KBM-7 (cell line): ENCODE measurements at regions not wholly inside any gene's neighbourhood (a gene's known extent, or its start where the extent isn't known, plus 50 kb on each side); places are given as distances from the start of the nearest gene placed in this dataset.
A peak's percentile ranks its signal among the peaks of the same experiment; 100 is the strongest.

Experiments used
- DNase-seq: peaks from one replicate; pipeline ENCODE4 v3.0.0-alpha.2; 2015
- in situ Hi-C: fragments of 300-500 bp; cut with MboI; formaldehyde crosslinking; loops from 2 replicates; pipeline ENCODE4 v1.14.3; 2020; ENCODE audit warnings: low sequenced_read_pairs, low pct_unique_long_range_greater_than_20kb, mixed read lengths

DNA sequence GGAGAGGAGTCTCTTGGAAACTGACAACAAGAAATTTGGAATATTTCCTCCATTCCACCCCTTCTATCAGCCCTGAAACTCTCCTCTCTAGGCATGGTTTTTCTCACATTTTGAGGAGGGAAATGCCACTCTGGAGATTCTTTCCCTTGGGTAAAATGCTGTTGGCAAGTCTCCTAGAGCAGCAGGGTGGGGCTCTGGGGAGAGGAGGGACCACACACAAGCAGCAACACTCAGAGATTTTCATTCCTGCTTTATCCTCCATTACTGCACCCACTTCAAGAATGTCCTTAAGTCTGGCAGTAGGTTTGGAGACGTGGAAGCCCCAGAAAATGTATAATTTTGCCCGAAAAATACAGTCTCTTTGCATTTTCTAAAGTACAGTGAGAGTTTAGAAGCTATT is 130.8 kb upstream of the FLRT2 start:
- in situ Hi-C loops = no loop called here

DNA sequence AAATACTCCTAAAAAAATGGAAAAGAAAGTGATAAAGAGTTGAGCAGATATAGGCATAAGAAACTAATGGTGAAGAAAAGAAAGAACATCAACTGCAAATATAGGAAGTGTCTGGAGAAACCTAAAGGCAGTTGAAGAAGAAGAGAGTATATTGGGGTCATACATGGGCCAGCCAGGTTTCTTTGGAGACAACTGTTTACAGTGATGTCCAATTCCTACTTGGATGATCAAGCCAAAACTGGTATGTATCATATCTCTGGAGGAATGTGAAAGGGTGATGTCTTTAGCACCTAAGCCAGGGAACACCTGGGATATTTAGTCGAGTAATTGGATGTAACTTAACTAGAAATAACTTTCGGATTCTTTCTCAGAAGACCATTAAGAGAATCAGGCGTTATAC is 129.3 kb upstream of the FLRT2 start:
- in situ Hi-C loops = no loop called here
- DNase-seq = no peak

More for the DNA sequence above, 130.8 kb upstream of the FLRT2 start:
- no peak for DNase-seq

DNA sequence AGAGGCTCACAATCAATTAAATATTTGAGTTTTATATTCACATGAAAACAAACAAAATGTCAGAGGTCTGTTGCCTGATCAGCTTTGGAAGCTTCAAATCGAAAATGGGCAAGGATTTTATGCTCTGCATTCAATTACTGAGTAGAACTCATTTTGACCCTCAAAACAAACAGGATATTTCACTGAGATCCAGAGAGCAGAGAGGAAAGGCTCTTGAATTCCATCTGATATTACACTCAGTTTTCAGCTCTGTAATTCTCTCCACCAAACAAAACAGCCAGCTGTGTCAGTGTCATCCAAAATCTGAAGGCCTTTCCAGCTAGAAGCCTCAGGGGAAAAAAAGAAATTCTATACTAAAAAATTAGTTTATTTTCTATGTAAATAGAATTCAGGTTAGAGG is 128.6 kb upstream of the FLRT2 start:
- DNase-seq = no peak
- in situ Hi-C loops = no loop called here

DNA sequence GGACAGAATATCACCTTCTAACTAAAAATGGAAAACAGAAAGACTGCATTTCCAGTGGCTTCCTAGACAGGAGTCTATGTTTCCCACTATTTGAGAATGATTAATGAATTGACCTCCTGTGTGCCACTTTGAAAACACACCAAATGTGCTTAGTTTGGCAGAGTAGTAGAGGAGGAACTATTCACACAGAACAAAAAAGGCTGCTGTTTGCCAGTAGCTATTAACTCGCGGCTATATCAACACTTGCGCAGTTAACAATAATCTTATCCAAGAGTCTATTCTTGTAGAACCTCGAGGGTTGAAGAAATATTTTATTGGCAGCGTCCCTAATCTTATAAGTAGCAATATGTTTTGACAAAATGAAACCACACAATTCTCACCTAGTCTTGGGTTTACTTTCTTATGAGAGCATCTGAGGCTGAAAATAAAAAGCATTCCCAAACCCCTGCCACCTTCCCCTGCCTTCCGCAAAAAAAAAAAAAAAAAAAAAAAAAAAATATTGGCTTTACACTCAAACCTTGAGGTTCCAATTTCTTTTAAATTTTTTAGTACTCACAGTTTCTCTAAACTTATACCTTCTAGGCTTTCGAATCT is 127.3 kb upstream of the FLRT2 start:
- in situ Hi-C loops = no loop called here
- no peak for DNase-seq

DNA sequence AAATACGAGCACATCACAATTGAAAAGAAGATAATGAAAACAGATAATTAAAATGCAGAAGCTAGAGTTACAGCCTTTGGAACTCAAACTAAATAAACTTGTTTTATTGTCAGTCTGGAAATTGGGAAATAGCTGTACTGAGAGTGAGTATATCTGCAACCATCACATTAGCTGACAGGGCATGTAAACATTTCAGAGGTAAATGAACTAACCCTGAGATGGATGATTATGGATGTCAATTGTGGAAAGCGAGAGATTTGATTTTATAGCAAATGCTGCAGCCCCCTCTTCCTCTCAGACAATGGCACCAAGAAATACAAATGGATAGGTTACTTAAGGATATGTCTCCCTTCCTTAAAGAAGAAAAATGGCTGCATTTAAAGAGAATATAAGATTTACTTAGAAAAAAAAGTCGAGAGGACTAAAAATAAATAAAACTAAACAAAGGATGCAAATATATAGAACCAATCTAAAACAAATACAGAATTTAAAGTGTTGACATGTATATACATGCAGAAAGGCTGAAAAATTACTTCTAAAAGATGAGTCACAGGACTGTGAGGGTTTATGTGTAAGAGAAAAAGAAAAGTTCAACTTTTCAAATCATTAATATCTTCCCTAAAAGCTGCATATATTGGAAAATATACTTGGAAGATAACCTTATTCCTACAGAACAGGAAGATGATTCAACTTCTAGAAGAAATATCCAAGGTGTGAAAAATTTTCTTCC is 120.3 kb upstream of the FLRT2 start:
- DNase-seq = no peak
- in situ Hi-C loops = no loop called here

DNA sequence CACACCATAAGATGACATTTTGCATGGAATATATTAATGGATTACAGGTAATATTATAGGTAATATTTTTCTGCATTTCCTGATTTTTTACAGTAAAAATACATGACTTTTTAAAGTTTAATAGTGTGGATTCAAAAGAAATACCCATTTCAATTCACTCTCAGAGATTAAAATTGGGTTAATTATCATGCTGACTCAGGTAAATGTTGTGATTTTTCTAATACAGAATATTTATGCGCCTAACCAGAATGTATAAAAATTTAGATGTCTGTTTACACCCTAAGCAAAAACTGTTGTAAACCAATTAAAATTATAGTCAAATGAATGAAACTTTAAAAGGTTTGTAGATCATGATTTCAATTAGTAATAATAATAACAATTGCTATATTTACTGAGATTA is 117.2 kb upstream of the FLRT2 start:
- DNase-seq = no peak
- in situ Hi-C loops = no loop called here

DNA sequence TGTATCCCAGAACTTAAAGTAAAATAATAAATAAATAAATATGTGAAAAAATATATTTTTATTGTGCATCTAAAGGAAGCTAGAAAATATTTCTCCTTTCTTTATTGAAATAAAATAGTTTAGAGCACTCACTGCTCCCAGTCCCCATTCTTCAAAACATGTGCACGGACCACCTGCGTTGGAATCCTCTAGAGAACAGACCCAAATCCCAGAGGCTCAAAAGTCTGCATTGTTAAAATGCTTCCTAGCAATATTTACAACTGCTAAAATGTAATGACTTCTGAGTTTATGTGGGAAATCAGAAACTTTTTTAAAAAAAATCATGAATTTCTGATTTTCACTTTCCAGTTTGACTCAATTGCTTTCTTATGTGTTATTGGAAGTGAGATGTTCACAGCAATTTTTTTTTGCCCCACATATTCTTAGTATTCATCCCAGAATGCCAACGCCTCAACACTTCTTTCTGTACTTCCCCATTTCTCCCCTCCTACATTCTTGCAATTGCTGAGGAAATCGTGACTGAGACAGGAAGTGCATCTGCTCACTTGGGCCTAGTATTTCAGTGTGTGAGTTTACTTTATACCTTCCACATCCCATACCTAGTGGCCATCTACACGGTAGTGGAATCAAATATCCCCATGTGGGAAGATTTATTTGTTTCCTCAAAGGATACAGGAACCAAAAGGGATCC is 116.0 kb upstream of the FLRT2 start:
- in situ Hi-C loops = no loop called here
- DNase-seq = peak; percentile 34

DNA sequence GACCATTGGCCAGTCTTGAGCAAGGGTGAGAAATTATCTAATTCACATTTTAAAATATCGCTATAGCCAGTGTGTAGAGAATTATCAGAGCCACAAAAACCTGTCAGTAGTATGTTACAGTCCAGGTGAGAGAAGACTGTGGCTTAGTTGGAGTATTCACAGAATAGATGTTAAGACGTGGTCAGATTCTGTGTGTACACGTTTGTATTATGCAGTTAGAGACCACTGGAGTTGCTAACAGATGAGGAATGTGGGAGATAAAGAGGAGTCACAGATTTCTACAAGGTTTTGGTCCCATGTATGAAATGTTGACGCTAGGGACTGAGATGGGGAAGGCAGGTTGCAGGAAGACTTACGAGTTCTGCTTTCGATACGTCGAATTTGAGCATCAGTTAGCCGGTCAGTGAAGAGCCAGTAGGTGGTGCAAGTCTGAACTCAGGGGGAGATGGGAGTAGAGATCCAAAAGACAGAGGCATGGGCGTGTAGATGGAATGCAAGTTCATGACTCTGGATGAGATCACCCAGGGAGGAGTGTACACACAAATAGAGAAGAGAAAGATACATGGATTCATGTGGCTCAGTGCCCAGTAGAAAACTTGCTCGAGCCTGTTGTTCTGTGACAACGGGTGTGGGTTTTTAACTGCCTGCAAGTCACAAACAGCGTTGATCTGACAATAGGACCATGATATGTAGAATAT is 114.8 kb upstream of the FLRT2 start:
- in situ Hi-C loops = no loop called here
- DNase-seq = no peak

DNA sequence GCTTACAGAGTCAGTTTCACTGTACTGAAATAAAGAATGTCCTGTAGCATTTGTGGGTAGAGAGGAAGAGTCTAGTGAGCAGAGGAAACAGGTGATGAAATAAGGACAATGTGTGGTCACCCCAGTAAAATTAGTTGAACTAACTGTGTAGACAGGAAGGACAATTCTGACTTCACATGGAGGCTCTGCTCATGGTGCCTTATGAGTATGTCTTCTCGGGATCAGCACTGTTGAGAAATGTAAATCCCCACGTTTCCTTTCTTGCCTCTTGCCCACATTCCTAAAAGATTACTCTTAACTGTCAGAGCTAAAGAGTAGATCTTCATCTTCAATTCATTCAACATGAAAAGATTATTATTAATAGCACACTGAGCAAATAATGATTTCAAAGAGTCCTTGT is 113.2 kb upstream of the FLRT2 start:
- in situ Hi-C loops = no loop called here
- DNase-seq = peak; percentile 7

DNA sequence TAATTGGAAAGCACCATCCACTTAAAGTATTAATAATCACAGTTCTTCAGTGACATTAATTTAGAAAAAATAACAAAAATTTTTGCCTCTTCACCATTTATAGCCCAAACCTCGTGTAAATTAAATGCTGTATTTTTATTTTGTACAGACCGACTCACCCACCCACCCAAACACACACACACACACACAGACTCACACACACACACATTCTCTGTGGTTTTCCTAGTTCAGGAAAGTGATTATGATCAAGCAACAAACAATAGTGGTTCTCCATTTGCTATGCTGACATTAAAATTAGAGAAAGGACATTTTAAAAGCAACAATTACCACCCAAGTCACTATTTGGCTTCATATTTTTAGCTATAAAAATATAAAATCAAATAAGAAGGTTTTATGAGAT is 112.5 kb upstream of the FLRT2 start:
- in situ Hi-C loops = no loop called here
- no peak for DNase-seq

DNA sequence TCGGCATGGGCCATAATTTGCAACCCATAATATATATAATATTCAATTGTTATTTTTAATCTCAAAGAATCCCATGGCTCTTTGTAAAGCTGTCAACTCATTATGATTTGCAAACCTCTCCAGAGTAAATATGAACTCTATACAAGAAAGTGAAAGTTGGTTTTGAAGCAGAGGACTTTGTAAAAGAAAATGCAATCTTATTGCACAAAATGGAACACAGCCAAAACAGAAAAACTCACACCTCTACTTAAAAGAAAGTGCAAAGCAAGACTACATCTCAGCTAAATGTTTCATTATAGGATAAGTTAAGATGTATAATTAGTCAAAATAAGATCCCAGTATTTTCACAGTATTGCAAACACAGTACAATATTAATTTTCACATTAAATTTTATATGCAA is 111.2 kb upstream of the FLRT2 start:
- no peak for DNase-seq
- in situ Hi-C loops = no loop called here

DNA sequence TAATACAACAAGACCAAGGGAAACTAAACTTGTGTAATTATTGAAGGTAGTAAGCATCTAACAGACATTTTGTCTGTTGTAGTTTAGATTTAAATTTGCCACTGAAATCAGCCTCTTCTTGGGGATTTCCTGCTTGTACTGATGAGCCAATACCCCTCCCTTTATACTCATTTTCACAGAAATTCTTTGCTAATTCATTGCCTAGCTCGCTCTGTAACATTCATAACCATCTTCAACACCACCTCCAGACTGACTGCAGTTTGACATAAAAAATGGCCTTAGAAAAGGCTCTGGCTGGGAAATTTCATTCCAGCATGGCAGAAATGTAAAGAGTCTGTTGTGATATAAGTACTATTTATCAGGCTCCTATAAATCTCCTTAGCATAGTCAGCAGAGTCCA is 109.7 kb upstream of the FLRT2 start:
- DNase-seq = no peak

DNA sequence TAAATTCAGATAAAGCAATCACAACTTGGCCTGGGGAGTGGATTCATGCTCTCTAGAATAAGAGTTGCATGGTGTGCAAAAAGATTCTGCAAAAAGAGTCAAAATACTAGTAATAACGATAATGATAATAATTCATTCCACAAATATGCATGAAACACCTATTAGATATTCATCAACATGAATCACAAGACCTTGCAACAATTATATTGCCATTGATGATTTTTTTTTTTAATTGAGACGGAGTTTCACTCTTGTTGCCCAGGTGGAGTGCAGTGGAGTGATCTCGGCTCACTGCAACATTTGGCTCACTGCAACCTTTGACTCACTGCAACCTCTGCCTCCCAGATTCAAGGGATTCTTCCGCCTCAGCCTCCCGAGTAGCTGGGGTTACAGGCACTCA is 109.2 kb upstream of the FLRT2 start:
- in situ Hi-C loops = no loop called here
- no peak for DNase-seq

More for the DNA sequence above, 109.7 kb upstream of the FLRT2 start:
- in situ Hi-C loops = no loop called here

DNA sequence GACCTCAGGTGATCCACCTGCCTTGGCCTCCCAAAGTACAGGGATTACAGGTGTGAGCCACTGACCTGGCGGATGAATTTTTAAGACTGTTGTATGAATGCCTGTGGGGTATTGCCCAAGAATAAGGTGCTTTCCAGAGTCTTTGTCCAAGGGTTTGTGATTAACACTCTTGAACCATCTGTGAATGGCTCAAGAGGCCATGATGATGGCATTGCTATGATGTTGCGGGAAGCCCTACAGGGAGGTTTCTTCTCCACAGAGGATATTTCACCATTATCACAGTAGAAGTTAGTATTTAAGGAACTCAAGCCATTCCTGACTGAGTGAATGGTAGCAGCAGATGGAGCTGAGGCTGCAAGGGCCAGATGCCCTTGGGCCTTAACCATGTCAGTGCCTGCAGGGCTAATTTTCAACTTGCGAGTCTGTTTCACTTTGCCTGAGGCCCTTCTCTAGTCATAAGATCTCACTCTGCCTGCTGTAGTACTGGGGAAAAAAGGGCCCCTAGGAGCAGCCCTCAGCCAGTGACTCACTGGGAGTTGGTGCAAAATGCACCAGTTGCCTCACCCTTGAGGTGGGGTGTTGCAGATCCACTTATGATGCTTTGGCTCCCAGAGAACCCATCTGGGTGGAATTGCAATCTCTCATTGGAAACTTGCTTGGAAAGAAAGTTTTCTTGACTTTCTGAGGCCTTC is 108.6 kb upstream of the FLRT2 start:
- DNase-seq = no peak
- in situ Hi-C loops = no loop called here

DNA sequence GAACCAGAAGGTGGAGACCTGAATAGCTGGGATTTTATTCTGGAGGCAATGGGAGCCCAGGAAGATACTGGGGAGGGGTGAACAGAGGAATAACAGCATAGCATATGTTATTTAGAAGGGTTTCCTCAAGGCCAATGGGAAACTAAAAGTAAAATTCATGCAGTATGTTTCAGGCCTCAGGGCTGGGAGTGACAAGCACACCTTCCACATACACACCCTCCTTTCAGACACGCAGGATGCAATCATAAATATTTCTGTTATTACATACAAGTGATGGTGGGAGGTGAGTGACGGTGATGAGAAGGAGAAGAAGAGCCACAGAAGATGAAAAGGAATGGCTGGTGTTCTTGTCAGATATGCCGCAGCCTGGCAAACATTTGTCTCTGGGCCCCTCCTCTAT is 106.1 kb upstream of the FLRT2 start:
- DNase-seq = no peak
- in situ Hi-C loops = no loop called here

DNA sequence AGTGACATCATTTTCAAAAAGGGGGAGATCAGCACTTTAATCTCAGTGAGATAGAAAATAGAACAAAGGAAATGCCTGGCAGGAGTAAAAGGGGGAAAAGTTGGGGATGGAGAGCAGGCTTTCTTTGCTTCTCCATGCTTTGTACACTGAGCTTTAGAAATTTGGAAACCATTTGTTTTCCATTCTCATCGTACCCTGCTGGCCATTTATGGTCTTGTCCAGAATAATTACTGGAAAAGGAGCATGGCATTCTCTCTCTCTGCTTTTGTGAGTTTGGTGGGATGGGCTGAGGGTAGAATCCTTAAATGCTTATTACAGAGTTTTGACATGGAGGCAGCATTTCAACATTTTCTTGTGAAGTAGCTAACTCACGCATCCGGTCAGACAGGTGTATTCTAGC is 104.4 kb upstream of the FLRT2 start:
- DNase-seq = no peak
- in situ Hi-C loops = no loop called here

DNA sequence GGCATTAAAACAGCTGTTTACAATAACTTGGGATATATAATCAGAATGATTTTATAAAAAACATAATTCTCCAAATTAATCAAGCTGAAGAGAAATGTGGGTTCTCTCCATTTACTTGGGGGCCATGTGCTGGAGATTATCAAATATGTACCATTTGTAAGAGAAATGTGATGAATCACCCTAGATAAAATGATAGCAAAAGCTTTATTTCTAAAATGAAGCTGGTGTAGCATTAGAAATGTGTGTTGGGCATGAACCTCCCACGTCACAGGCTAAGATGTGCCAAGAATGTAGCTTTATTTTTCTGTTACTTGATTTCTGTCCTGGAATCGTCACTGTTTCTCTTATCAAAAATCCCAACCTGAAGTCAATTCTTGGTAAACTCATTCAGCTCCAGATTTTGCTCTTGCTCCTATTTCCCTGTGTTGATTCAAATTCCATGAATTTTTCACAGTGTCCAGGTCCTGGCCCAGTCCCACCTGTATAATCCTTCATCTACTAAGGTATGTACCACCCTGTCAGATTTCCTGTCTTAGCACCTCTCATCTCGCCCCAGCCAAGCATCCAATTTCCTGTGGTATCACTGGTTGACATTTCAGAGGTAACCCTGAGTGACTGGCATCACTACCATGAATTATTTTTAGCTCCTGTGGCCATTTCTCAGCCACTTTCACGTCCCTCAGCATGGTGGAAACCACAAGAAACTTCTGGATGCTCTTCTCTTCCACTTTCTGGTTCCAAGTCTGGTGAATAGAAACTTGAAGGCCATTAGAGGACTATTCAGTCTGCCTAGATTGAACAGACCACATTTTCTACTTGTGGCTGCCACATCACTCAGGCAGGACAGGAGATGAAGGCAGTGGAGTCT is 103.6 kb upstream of the FLRT2 start:
- in situ Hi-C loops = no loop called here
- DNase-seq = no peak

DNA sequence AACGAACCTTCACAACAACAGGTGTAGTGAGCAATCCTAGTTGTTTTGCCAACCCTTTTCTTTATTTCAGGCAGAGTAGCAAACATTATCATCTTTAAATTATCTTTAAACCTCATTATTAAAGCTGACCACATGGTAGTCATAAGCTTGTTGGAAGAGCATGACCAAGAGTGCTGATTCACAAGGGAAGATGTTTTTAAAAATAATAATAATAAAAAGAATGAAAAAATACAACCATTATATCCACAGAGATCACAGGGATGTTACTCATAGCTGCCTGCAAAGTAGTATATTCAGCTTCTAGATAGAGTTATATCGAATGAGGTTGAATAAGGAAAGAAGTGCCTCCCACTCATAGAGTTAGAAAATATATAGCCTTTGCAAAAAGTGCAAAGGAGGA is 101.0 kb upstream of the FLRT2 start:
- no peak for DNase-seq
- in situ Hi-C loops = no loop called here

DNA sequence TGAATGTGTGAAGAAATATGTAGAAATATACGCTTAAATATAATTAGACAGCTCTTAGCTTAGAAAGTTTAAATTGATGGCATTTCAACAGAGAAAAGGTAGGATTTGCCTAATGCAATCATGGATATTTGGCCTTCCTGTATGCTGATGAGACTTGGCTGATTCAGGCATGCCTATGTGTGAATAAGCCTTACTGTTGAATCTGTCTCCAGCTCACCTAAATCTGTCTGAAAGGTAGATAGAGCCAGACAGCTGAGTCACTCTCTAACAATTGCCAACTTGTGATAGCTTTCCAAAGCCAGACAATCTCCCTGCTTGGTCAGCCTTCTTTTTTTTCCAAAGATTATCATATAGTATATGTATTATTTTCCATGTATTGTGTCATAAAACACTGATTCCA is 92.8 kb upstream of the FLRT2 start:
- no peak for DNase-seq
- in situ Hi-C loops = no loop called here
